ENCODE measurements at regions not wholly inside any gene's neighbourhood (a gene's known extent, or its start where the extent isn't known, plus 50 kb on each side); places are given as distances from the start of the nearest gene placed in this dataset.

- TF ChIP-seq EZH2 (IDR thresholded peaks at IDR 0.05; ENCODE audit: borderline replicate concordance, insufficient read depth, low read depth, low read length, poor library complexity, severe bottlenecking) (no peak), CTCF (IDR thresholded peaks at IDR 0.05) (no peak)
Observed at GRCh38 chr12:118763234-118763633, 218.1 kb upstream of the SRRM4 start.
